OCI-LY3 (cell line): ENCODE measurements at regions not wholly inside any gene's neighbourhood (a gene's known extent, or its start where the extent isn't known, plus 50 kb on each side); places are given as distances from the start of the nearest gene placed in this dataset.

Experiments used
- H2AFZ ChIP-seq: fragments of 200-600, 300-600 bp; shearing (Covaris generic); 2 replicates; pipeline ENCODE4 v1.6.0; 2014; ENCODE audit warnings: antibody characterized with exemption, low read depth, low read length
- H3K27ac ChIP-seq: fragments of 200-600, 300-600 bp; sonication (generic); 2 replicates; pipeline ENCODE4 v1.5.1; 2014; ENCODE audit warnings: mild to moderate bottlenecking, low read length, moderate library complexity, mixed read lengths
- H3K27me3 ChIP-seq: fragments of 200-600, 300-600 bp; sonication (generic); 2 replicates; pipeline ENCODE4 v1.6.1; 2014; ENCODE audit warnings: low read depth, low read length, mixed read lengths
- H3K36me3 ChIP-seq: fragments of 200-600, 300-600 bp; sonication (generic); replicated peaks from 2 replicates; pipeline ENCODE3; 2014; ENCODE audit warnings: low read depth, low read length, mixed read lengths
- H3K4me1 ChIP-seq: fragments of 300-600, 200-600 bp; sonication (generic); 2 replicates; pipeline ENCODE4 v1.6.1; 2014; ENCODE audit warnings: low read length, mixed read lengths
- H3K4me2 ChIP-seq: fragments of 200-600, 300-600 bp; sonication (generic); 2 replicates; pipeline ENCODE4 v1.6.1; 2014; ENCODE audit warnings: low read length, mixed read lengths
- H3K4me3 ChIP-seq: fragments of 300-600, 200-600 bp; sonication (generic); 2 replicates; pipeline ENCODE4 v1.5.1; 2014; ENCODE audit warnings: antibody characterized with exemption, mild to moderate bottlenecking, low read length, moderate library complexity
- H3K79me2 ChIP-seq: fragments of 300-600, 200-600 bp; shearing (Covaris generic); 2 replicates; pipeline ENCODE4 v1.6.1; 2014; ENCODE audit warnings: mild to moderate bottlenecking, low read length, mixed read lengths
- H3K9ac ChIP-seq: fragments of 300-600, 200-600 bp; shearing (Covaris generic); 2 replicates; pipeline ENCODE4 v1.6.0; 2014; ENCODE audit warnings: mild to moderate bottlenecking, low read length, moderate library complexity
- H3K9me3 ChIP-seq: fragments of 200-600, 300-600 bp; shearing (Covaris generic); 2 replicates; pipeline ENCODE4 v1.6.1; 2014; ENCODE audit warnings: low read length, mixed read lengths; ENCODE audit not compliant: insufficient read depth
- H4K20me1 ChIP-seq: fragments of 200-600, 300-600 bp; sonication (generic); 2 replicates; pipeline ENCODE4 v1.6.1; 2016; ENCODE audit warnings: low read length, mixed read lengths; ENCODE audit not compliant: insufficient read depth
- EZH2phosphoT487 ChIP-seq: fragments of 200-600 bp; shearing (Covaris generic); IDR thresholded peaks from 2 replicates; pipeline ENCODE4 v1.6.1; 2018; ENCODE audit warnings: antibody characterized with exemption, mixed run types, low read depth
- TF ChIP-seq, protein P1 (sequence below): fragments of 200-600, 300-600 bp; sonication (generic); IDR thresholded peaks from 2 replicates; pipeline ENCODE4 v1.5.1; 2014; ENCODE audit warnings: antibody characterized with exemption, low read length, low read depth

DNA sequence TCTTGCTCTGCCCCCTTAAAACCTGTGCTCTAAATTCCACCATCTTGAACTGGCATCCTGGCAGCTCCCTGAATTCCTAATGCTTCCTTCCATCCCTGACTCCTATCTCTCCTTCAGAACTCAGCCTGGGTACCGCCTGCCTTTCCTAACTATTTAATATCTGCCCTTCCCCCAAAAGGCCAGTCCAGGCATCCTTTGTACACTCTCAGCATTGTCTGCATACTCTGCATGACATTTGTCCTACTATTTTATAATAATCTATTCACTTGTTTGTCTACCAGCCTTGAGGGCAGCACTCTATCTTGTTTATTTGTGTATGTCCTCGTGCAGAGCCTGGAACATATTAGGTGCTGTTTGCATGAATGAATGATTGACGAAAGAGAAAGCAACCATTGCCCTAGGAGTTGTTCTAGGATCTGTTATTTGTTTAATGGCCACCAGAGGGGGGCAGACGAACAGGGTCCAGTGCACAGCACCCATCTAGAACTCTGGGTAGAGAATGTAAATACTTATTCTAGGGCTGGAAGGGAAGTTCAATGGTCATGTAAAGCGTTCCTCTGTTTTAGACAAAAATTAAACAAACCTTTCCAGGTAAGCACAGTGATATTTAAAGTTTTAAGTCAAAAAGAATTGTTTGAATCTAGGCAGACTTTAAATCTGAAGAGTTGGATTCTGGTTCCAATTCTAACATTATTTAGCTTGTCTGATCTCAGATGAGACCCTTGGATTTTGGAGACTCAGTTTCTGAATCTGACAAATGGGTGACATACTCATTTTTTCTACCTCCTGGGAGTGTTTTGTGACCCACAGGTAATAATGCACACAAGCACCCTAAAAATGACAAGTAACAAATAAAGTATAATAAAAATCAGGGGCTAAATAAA is 125.8 kb upstream of the GALNT15 start:
- peak overlapping the region; percentile 20 for H3K9ac ChIP-seq
- H3K27me3 ChIP-seq: no peaks in the 10 kb centered on the region
- no peaks in the 10 kb centered on the region for H3K9me3 ChIP-seq
- no peak for TF ChIP-seq EZH2phosphoT487
- TF ChIP-seq, protein P1, sequence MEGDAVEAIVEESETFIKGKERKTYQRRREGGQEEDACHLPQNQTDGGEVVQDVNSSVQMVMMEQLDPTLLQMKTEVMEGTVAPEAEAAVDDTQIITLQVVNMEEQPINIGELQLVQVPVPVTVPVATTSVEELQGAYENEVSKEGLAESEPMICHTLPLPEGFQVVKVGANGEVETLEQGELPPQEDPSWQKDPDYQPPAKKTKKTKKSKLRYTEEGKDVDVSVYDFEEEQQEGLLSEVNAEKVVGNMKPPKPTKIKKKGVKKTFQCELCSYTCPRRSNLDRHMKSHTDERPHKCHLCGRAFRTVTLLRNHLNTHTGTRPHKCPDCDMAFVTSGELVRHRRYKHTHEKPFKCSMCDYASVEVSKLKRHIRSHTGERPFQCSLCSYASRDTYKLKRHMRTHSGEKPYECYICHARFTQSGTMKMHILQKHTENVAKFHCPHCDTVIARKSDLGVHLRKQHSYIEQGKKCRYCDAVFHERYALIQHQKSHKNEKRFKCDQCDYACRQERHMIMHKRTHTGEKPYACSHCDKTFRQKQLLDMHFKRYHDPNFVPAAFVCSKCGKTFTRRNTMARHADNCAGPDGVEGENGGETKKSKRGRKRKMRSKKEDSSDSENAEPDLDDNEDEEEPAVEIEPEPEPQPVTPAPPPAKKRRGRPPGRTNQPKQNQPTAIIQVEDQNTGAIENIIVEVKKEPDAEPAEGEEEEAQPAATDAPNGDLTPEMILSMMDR: peak; percentile 93
- no peaks in the 10 kb centered on the region for H4K20me1 ChIP-seq
- H3K79me2 ChIP-seq: no peaks in the 10 kb centered on the region
- H2AFZ ChIP-seq: peak overlapping the region; percentile 66
- peak overlapping the region; percentile 60 for H3K4me2 ChIP-seq
- no peak overlapping the region for H3K27ac ChIP-seq
- H3K4me3 ChIP-seq: peak overlapping the region; percentile 66
- H3K36me3 ChIP-seq: no peaks in the 10 kb centered on the region
- H3K4me1 ChIP-seq: peaks cover 3% of the 10 kb centered on the region; the same call in 1 of the 2 replicates

DNA sequence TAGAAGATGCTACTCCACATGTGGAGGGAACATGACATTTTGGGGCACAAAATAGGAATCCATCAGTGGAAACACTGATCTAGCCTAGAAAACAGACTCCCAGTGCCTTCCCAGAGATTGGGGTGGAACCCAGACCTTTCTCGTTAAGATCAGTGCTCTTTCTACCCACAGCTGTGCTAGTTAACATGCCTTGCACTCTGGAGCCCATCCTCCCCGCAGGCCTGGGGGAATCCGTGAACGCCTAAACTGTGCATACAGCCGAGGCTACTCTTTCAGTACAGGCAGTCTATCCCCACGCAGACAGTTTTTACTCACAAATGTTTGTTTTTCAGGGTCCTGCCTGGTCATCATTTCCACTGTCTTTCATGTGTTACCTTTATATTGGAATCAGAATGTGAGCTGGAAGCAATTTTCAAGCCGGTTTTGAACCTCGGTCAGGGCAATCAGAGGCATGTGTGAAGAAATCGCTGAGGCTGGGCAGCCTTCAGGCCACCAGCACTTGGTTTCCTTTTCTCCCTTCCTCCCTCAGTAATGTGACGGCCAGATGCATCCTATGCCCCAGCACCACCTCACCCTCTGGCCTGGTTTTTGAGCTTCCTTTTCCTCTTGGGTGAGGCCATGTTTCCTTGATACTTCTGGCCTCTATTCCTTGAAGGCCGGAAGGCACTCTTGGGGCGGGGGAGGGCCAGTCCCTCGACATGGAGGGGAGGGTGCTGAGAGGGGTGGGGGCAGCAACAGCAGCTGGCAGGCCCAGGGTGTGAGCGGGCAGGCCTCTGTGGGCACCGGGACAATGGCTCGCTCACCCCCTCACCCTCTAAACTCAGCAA is 123.6 kb upstream of the GALNT15 start:
- Histone ChIP-seq H4K20me1 (no peaks in the 10 kb centered on the region), H3K4me3 (no peak overlapping the region), H3K27me3 (no peaks in the 10 kb centered on the region), H3K4me2 (no peak overlapping the region), H3K4me1 (peaks cover 3% of the 10 kb centered on the region; the same call in 1 of the 2 replicates), H3K36me3 (no peaks in the 10 kb centered on the region), H2AFZ (no peak overlapping the region), H3K27ac (no peak overlapping the region), H3K9me3 (no peaks in the 10 kb centered on the region), H3K9ac (no peak overlapping the region), H3K79me2 (no peaks in the 10 kb centered on the region)
- TF ChIP-seq EZH2phosphoT487: no peak
- TF ChIP-seq, protein P1: no peak

GRCh38 chr3:16051691-16052090 is 122.8 kb upstream of the GALNT15 start:
- Histone ChIP-seq H4K20me1 (no peaks in the 10 kb centered on the region), H2AFZ (no peak overlapping the region), H3K9me3 (no peaks in the 10 kb centered on the region), H3K4me1 (peaks cover 3% of the 10 kb centered on the region; the same call in 1 of the 2 replicates), H3K4me2 (no peak overlapping the region), H3K4me3 (no peak overlapping the region), H3K27me3 (no peaks in the 10 kb centered on the region), H3K79me2 (no peaks in the 10 kb centered on the region), H3K27ac (no peak overlapping the region), H3K9ac (no peak overlapping the region), H3K36me3 (no peaks in the 10 kb centered on the region)
- TF ChIP-seq, protein P1: no peak
- no peak for TF ChIP-seq EZH2phosphoT487

DNA sequence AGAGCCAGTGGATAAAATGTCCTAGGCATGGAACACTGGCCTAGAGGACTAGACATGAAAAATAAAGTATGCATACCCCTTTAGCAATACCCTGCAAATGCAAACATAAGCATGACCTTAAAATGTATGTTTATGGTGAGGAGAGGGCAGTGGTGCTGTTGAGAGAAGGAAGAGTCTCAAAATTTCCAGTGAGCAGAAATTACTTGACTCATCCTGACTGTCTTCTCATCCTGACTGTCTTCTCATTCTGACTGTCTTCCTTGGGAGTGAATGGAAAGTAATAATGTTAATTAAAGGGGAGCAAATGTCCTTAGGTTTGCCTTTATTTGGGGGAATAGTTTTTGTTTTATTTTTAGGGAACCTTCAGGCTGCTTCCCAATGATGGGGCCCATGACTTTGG is 121.5 kb upstream of the GALNT15 start:
- Histone ChIP-seq H3K4me2 (no peak overlapping the region), H3K27ac (no peak overlapping the region), H3K9me3 (no peaks in the 10 kb centered on the region)

More for the DNA sequence above, 121.5 kb upstream of the GALNT15 start:
- Histone ChIP-seq H4K20me1 (no peaks in the 10 kb centered on the region), H3K4me3 (no peak overlapping the region), H2AFZ (no peak overlapping the region), H3K79me2 (no peaks in the 10 kb centered on the region), H3K9ac (no peak overlapping the region), H3K27me3 (no peaks in the 10 kb centered on the region), H3K36me3 (no peaks in the 10 kb centered on the region), H3K4me1 (peaks cover 3% of the 10 kb centered on the region; the same call in 1 of the 2 replicates)
- TF ChIP-seq EZH2phosphoT487: no peak
- TF ChIP-seq, protein P1: no peak
